AG09309 (cell line): ENCODE measurements at regions not wholly inside any gene's neighbourhood (a gene's known extent, or its start where the extent isn't known, plus 50 kb on each side); places are given as distances from the start of the nearest gene placed in this dataset.

Source experiments
- DNase-seq: peaks from one replicate; pipeline ENCODE4 v3.0.0-alpha.2; 2010; ENCODE audit warnings: low read depth
- H3K4me3 ChIP-seq: 2 replicates; pipeline ENCODE4 v1.5.1; 2011; ENCODE audit warnings: mild to moderate bottlenecking, low read depth, low read length, moderate library complexity; ENCODE audit not compliant: control insufficient read depth
- TF ChIP-seq, protein P1 (sequence below): IDR thresholded peaks from 2 replicates; pipeline ENCODE4 v1.5.1; 2011; ENCODE audit warnings: mild to moderate bottlenecking, low read depth, low read length, inconsistent platforms; ENCODE audit not compliant: insufficient read depth, control insufficient read depth; ENCODE audit errors: missing control alignments

DNA sequence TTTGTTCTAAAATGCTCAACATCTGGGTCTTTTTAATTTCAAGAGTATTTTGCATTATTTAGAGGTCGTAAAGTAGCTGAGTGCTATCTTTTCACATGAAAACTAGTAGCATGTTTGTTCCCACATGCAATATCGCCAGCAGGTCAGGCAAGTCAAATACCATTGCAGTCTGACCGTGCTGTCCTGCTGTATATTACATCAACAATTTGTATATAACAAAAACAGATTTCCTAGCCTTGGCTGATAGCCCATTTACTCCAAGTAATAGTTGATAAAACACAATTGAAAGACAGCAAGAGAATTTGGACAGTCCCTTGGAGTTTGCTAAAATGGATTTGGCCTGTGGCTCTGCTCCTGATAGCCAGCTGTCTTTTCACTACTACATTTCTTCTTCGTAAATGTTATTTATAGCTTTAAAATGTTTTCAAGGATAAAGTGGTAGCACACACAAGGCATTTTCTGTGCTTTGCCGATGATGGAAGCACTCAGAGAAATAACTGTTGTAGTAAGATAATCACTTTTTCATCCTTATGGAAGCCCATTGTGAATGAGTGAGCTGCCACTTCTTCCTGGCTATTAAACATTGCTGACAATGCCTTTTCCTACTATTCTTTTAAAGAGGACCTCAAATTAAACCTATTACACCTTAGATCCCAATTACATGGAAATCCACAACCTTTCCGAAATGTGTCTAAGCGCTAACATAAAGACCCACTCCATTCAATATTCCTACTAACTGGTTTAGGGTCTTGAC is 992.1 kb downstream of the MAT2B start:
- TF ChIP-seq, protein P1, sequence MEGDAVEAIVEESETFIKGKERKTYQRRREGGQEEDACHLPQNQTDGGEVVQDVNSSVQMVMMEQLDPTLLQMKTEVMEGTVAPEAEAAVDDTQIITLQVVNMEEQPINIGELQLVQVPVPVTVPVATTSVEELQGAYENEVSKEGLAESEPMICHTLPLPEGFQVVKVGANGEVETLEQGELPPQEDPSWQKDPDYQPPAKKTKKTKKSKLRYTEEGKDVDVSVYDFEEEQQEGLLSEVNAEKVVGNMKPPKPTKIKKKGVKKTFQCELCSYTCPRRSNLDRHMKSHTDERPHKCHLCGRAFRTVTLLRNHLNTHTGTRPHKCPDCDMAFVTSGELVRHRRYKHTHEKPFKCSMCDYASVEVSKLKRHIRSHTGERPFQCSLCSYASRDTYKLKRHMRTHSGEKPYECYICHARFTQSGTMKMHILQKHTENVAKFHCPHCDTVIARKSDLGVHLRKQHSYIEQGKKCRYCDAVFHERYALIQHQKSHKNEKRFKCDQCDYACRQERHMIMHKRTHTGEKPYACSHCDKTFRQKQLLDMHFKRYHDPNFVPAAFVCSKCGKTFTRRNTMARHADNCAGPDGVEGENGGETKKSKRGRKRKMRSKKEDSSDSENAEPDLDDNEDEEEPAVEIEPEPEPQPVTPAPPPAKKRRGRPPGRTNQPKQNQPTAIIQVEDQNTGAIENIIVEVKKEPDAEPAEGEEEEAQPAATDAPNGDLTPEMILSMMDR = no peak
- DNase-seq = no peak
- no peak overlapping the region for H3K4me3 ChIP-seq

DNA sequence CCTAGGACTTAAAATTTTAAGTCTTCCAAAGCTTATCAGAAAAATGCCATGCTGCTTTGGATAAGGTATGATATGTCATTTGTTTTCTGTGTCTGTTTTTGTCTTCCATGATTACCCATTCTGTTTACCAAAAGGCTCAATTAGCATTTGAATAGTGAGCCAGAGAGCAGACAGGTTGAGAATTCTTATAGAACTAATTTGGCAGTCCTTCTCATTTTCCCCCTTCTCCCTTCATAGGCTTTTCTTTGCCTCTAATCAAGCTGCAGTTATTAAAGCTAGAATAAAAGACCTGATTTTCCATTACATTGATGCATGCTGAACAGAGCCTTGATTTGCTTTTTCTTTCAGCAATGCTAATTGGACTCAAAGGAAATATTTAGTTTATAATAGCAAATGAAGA is 993.0 kb downstream of the MAT2B start:
- no peak overlapping the region for H3K4me3 ChIP-seq
- TF ChIP-seq, protein P1 = no peak
- DNase-seq = no peak

DNA sequence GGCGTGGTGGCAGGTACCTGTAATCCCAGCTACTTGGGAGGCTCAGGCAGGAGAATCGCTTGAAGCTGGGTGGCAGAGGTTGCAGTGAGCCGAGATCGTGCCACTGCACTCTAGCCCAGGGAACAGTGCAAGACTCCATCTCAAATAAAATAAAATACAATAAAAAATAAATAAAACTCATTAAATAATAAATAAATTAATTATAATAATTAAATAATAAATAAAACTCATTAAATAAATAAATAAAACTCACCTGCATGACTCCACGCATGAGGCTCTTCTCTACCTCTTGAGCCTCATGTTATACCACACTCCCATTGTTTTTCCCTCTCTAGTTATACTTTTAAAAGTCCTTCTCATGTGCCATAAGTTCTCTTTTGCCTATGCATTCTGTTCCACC is 995.4 kb downstream of the MAT2B start:
- H3K4me3 ChIP-seq = no peak overlapping the region
- DNase-seq = no peak
- TF ChIP-seq, protein P1 = no peak

DNA sequence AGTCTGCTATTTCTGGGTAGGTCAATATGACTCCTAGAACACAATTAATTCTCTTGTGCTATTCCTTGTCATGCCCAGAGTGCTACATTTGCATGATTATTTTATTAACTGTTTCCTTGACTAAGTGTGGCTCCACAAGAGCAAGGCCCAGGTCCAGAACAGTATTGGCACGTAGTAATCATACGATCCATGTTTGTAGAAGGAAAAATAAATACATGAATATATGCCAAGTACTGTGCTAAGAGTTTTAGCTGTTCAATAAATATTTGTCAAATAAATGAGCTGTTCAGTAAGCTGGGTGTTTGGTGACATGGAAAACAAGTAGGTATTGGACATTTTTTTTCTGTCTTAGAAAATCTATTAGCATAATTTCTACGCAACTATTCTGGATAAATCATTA is 995.9 kb downstream of the MAT2B start:
- DNase-seq = no peak
- TF ChIP-seq, protein P1 = no peak

DNA sequence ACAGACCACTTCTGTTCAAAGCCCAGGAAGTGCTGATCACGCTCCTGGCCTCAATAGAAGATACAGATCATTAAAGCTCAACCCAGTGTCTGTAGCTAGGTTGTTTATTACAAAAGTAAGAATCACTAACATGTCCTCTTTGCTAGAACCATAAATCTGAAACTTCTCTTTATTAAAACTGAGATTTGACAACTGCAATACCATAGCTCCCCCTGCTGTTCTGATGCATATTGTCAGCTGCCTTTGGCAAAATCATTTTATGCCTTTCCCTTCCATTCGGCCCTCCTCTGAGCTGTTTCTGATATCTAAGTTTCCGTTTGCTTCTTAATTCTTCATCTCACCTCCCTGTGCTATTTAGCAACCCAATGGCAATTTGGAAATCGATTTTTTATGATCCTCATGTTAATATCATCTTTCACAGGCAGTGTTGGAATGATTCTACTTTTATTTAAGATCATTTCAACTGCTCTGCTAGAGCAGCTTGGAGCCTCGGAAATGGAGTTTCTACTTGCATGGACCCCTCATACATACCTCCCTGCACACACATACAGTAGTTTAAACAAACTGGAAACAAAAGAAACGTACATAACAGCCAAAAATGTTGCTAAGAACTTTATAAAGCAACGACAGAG is 998.8 kb downstream of the MAT2B start:
- DNase-seq = peak; percentile 18
- H3K4me3 ChIP-seq = no peak overlapping the region
- TF ChIP-seq, protein P1 = peak; percentile 75

More for the DNA sequence above, 995.9 kb downstream of the MAT2B start:
- no peak overlapping the region for H3K4me3 ChIP-seq

DNA sequence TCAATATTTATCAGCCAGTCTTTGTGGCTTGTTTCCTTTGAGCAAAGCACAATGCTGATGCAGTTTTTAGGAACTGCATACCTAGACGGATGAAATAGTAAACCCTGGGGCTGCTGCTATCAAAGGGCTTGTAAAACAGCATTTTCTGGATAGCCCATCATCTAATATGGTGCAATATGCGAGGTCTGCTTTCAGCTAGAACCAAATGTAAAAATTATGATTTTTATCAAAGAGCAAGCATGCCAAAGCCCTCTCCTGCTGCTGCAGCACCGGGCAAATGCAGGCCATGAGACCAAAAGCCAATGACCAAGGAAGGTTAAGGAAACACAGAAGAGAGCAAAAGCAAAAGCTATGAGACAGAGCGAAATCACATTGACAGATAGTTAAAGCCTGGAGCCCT is 1000.4 kb downstream of the MAT2B start:
- H3K4me3 ChIP-seq = no peak overlapping the region
- TF ChIP-seq, protein P1 = no peak
- no peak for DNase-seq
